ENCODE measurements at regions not wholly inside any gene's neighbourhood (a gene's known extent, or its start where the extent isn't known, plus 50 kb on each side); places are given as distances from the start of the nearest gene placed in this dataset.
"Not testable (repeated sequence)": the region's sequence is repeated elsewhere in the genome, so short reads cannot be mapped to it uniquely, and the experiment has no call there.

DNA sequence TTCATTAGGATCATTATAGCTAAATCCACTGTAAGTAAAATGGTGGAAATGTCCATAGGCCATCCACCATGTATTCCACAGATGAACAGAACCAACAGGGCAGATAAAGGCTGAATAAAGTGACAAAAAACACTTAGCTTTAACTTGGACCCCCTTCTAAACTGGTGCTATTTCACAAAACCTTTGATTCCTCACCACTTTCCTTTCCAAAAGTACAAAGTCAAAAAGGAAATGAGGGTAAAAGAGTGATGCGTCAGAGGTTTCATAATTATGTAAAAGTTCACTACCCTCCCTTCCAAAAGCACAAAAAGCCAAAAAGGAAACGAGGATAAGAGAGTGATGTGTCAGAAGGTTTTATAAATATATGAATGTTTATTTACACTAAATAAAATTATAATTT, 172.2 kb downstream of the TBX15 start:
- H3K4me3 ChIP-seq (ENCODE audit: low read length), result no peak overlapping the region
- TF ChIP-seq, protein P1, sequence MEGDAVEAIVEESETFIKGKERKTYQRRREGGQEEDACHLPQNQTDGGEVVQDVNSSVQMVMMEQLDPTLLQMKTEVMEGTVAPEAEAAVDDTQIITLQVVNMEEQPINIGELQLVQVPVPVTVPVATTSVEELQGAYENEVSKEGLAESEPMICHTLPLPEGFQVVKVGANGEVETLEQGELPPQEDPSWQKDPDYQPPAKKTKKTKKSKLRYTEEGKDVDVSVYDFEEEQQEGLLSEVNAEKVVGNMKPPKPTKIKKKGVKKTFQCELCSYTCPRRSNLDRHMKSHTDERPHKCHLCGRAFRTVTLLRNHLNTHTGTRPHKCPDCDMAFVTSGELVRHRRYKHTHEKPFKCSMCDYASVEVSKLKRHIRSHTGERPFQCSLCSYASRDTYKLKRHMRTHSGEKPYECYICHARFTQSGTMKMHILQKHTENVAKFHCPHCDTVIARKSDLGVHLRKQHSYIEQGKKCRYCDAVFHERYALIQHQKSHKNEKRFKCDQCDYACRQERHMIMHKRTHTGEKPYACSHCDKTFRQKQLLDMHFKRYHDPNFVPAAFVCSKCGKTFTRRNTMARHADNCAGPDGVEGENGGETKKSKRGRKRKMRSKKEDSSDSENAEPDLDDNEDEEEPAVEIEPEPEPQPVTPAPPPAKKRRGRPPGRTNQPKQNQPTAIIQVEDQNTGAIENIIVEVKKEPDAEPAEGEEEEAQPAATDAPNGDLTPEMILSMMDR (conservative IDR thresholded peaks at IDR 0.05; ENCODE audit: low read length), result no peak
- DNase-seq (ENCODE audit: low read depth), result no peak

DNA sequence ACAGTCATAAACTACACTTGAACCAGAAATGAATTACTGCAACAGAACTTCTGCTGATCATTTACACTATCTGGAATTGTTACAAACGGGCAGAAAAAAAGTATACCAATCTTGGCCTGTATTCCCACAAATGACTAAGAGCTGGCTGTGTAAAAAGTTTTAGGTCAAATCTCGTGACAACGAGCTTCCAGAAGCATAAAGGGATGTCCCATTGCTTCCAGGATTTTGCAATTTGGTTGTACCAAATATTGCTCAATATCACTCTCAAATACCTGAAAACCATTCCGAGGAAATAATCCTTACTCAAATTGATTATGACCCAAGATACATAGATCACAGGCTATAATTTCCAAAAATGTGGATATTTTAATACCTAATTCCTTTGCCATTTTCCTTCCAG, 175.6 kb downstream of the TBX15 start:
- no peak overlapping the region for H3K4me3 ChIP-seq (ENCODE audit: low read length)
- TF ChIP-seq, protein P1 (conservative IDR thresholded peaks at IDR 0.05; ENCODE audit: low read length), result no peak
- no peak for DNase-seq (ENCODE audit: low read depth)

DNA sequence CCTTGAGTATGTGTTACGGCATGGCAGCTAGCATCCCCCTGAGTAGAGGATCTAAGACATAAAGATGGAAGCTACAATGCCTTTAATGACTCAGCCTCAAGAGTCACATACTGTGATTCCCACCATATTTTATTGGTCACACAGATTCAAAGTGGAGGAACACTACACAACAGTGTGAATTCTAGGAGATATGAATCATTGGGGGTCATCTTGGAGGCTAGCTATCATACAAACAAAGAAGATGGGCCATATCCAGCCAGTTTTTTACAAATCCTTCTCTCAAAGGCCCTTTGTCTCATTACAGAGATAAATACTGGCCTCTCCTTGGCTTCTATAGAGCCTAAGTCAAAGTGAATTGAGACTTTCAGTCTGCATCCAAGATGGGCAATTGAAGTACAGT, 177.0 kb downstream of the TBX15 start:
- no peak overlapping the region for H3K4me3 ChIP-seq (ENCODE audit: low read length)
- DNase-seq (ENCODE audit: low read depth), result no peak
- TF ChIP-seq, protein P1 (conservative IDR thresholded peaks at IDR 0.05; ENCODE audit: low read length), result no peak

DNA sequence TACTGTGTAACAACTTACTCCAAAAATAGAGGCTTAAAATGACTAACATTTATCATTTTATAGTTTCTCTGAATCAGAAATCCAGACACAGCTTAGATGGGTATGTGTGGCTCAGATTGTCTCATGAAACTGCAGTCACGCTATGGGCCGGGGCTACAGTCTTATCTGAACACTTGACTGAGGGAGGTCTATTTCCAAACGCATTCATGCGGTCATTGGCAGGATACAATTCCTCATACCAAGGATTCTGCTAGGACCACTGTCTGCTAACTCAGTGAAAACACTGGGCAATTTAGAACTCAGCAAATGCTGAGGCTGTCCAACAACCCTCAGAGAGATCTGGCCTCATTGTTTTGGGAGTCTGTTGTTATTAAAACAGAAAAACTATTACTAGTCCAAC, 178.6 kb downstream of the TBX15 start:
- TF ChIP-seq, protein P1 (conservative IDR thresholded peaks at IDR 0.05; ENCODE audit: low read length), result no peak
- H3K4me3 ChIP-seq (ENCODE audit: low read length), result no peak overlapping the region
- DNase-seq (ENCODE audit: low read depth), result no peak

DNA sequence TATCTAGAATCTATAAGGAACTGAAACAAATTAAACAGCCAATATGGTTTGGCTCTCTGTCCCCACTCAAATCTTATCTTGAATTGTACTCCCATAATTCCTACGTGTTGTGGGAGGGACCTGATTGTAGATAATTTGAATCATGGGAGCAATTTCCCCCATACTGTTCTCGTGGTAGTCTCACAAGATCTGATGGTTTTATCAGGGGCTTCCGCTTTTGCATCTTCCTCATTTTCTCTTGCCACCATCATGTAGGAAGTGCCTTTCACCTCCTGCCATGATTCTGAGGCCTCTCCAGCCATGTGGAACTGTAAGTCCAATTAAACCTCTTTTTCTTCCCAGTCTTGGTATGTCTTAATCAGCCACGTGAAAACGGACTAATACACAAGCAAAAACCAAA, 185.0 kb downstream of the TBX15 start:
- not testable (repeated sequence) for H3K4me3 ChIP-seq (ENCODE audit: low read length)

DNA sequence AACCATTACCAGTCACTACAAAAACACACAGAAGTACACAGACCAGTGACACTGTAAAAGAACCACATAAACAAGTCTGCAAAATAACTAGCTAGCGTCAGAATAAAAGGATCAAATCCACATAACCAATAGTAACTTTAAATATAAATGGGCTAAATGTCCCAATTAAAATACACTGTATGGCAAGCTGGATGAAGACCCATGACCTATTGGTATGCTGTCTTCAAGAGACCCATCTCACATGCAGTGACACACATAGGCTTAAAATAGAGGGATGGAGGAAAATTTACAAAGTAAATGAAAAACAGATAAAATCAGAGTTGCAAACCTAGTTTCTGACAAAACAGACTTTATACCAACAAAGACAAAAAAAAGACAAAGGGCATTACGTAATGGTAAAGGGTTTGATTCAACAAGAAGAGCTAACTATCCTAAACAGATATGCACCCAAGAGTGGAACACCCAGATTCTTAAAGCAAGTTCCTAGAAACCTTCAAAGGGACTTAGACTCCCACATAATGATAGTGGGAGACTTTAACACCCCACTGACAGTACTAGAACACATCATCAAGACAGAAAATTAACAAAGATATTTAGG, 196.9 kb downstream of the TBX15 start:
- no peak for DNase-seq (ENCODE audit: low read depth)
- no peak overlapping the region for H3K4me3 ChIP-seq (ENCODE audit: low read length)
- TF ChIP-seq, protein P1 (conservative IDR thresholded peaks at IDR 0.05; ENCODE audit: low read length), result no peak

More for the DNA sequence above, 185.0 kb downstream of the TBX15 start:
- DNase-seq (ENCODE audit: low read depth), result not testable (repeated sequence)

DNA sequence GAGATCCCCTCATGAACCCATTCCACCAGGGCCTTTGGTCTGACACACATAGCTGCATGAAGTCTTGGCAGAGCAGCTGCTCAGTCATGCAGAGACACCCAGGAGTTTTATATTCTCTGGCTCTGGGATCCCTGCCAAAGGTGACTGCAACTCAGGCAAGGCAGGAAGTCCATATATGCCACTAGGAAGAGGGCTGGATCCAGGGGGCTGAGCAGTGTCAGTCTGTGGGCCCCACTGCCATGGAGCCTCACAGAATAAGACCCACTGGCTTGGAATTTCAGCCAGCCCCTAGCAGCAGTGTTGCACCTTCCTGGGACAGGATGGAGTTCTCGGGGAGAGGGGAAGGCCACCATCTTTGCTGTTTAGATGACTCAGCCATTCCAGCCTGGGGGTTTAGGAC, 199.7 kb downstream of the TBX15 start:
- TF ChIP-seq, protein P1 (conservative IDR thresholded peaks at IDR 0.05; ENCODE audit: low read length), result no peak
- DNase-seq (ENCODE audit: low read depth), result peak; percentile 56
- H3K4me3 ChIP-seq (ENCODE audit: low read length), result no peak overlapping the region

Measured in AG10803 (cell line).